NK-92 treated with Interleukin-12 subunit alpha and Interleukin-12 subunit beta, amount 100 ng/mL, for 24 hours (cell line): ENCODE measurements at regions not wholly inside any gene's neighbourhood (a gene's known extent, or its start where the extent isn't known, plus 50 kb on each side); places are given as distances from the start of the nearest gene placed in this dataset.
"Not testable (repeated sequence)": the region's sequence is repeated elsewhere in the genome, so short reads cannot be mapped to it uniquely, and the experiment has no call there.

Source experiments
- DNase-seq: peaks from one replicate; lab custom pipeline; 2025; lab: John Stamatoyannopoulos, UW

DNA sequence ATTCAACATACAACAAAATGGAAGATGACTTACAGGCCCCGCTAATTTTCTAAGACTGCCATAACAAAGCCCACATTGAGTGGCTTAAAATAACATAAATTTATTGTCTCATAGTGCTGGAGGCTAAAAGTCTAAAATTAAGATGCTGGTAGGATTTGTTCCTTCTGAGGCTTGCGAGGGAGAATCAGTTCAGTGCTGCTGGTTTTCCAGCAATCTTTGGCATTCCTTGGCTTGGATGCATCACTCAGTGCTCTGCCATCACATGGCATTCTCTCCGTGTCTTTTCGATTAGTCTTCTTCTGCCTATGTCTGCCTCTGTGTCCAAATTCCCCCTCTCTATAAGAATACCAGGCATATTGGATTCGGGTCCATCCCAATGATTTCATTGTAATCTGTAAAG, 959.3 kb upstream of the TMEFF2 start:
- no peak for DNase-seq

- no peak for DNase-seq
These were observed 958.8 kb upstream of the TMEFF2 start for GRCh38 chr2:193153576-193153975.

- DNase-seq, result not testable (repeated sequence)
These were observed 947.7 kb upstream of the TMEFF2 start for GRCh38 chr2:193142467-193142866.

DNA sequence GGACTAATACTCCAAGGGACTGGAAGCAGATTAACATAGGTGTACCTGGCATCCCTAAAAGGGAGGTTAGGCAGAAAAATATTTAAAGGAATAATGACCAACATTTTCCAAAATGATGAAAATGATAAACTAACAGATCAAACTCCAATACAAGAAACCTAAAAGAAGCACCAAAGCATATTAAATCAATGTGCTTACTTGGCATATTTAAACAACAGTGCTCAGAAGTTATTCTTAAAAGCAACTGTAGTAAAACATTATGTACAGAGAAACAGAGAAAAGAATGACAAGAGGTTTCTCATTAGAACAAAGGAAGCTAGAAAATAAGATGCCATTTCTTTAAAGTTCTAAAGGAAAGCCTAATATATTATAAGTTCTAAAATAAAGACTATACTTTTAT, 947.3 kb upstream of the TMEFF2 start:
- no peak for DNase-seq

- not testable (repeated sequence) for DNase-seq
These were observed 946.2 kb upstream of the TMEFF2 start for GRCh38 chr2:193140895-193141294.

DNA sequence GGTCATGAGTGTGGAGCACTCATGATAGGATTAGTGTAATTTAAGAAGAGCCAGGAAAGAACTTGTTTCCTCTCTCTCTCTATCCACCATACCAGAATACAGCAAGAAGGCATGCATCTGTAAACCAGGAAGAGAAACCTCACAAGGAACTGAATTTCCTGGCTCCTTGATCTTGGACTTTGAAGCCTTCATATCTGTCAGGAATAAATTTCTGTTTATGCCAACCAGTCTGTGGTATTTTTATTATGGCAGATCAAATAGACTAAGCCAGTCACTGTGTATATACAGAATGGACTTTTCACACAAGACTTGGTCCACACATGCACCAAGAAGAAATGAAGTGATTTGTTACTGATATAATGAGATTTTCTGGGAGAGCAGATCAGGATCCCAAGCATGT, 930.1 kb upstream of the TMEFF2 start:
- no peak for DNase-seq

DNA sequence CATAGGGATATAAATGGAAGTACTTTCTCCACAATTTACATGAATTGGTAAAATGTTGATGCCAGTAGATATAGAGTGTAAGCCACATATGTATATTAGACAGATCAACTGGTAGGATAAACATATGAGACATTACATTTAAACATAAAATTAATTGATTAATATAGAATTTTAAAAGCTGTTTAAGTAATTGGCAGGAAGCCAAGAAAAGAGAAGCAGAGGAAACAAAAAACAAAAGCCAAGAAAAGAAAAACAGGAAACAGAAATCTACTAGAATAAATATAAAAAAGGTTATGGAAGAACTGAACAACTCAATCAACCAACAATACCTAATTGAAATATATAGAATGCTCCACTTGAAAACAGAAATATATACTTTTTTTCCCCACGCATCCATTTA, 920.1 kb upstream of the TMEFF2 start:
- no peak for DNase-seq

GRCh38 chr2:193112986-193113385, 918.3 kb upstream of the TMEFF2 start:
- no peak for DNase-seq

DNA sequence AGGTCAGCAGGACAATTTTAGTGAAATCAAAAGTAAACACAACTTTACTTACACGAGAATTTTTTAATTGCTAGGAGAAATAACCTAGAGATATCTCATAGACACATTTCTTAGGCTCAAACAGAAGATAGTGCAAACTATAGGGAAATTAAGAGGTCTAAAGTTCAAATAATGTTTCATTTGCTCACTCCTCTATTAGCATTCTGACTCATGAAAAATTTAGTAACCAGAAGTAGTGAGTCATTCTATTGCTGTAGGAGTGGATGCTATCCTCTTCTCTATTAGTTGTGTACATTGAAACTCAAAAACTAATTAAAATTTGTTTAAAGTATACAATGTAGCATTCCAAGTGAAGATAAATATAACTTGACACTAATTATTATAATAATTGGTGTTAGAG, 908.3 kb upstream of the TMEFF2 start:
- DNase-seq, result no peak

DNA sequence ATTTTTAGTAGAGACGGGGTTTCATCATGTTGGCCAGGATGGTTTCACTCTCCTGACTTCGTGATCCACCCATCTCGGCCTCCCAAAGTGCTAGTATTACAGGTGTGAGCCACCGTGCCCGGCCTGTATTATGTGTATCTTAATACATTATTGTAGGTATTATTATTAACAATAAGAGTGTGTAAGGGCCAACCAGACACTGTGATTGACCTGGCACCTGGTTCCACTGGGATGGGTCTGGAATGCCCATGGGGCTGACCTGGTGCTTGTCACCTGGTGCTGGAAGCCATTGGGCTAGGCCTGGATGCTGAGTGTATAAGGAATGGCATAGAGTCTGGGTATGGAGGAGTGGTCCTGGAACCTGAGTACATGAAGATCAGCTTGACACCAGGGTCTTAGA, 906.9 kb upstream of the TMEFF2 start:
- DNase-seq, result no peak

- DNase-seq, result no peak
These were observed 893.3 kb upstream of the TMEFF2 start for GRCh38 chr2:193088026-193088425.

- DNase-seq, result no peak
These were observed 882.3 kb upstream of the TMEFF2 start for GRCh38 chr2:193076995-193077394.

DNA sequence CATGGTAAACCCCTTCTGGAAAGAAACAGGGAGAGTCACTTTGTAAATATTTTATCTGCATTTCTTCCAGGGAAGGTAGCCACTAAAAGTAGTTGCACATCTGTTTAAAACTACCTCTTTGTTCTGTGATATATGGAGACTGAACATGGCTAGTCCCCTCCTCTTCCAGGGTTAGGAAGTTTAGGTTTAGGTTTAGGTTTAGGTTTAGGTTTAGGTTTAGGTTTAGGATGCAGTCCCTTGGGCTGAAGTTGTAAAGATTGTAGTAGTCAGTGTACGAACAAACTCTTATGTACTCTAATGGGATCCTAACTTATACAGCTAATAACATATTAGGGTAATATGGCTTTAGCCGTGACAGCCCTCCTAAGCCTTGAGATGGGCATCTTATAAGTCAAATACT, 880.2 kb upstream of the TMEFF2 start:
- DNase-seq, result no peak

- no peak for DNase-seq
These were observed 877.9 kb upstream of the TMEFF2 start for GRCh38 chr2:193072647-193073046.

DNA sequence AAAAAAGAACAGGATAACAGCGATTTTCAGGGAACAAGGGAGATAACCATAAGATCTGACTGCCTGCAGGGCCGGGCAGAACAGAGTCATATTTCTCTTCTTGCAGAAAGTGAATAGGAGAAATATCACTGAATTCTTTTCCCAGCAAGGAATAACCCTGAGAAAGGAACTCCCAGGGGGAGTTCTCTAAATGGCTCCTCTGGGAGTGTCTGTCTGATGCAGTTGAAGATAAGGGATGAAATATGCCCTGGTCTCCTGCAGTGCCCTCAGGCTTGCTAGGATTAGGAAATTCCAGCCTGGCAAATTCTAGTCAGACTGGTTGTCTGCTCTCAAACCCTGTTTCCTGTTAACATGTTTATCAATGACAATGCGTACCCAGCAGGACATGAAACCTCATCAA, 830.8 kb upstream of the TMEFF2 start:
- not testable (repeated sequence) for DNase-seq

DNA sequence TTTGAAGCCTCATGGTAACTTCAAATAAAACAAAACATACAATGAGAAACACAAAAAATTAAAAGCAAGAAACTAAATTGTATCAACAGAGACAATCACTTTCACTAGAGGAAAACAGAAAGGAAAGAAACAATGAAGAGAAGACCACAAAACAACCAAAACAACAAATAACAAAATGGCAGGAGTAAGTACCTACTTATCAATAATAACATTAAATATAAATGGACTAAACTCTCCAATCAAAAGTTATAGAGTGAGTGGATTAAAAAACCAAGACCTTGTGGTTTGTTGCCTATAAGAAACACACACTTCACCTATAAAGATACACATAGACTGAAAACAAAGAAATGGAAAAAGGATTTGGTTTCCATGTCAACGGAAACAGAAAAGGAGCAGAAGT, 830.1 kb upstream of the TMEFF2 start:
- DNase-seq, result no peak

DNA sequence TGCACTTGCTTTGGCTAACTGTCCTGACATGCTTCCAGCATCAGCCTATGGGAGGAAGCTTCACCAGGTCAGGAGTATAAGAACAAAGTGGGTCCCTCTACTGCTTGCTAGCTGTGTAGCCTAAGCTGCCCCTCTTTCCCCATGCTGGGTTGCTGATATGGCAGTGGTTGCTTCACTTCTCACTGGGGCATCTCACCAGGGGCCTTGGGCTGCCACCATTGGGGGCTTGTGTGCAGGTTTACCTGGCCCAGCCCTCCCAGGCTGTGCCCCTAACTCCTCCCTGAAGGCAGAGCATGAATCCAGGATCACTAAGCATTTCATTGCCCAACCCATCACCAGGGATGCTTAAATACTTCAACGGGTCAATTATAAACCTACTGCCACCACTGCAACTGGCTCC, 817.1 kb upstream of the TMEFF2 start:
- DNase-seq, result no peak

- DNase-seq, result no peak
These were observed 798.3 kb upstream of the TMEFF2 start for GRCh38 chr2:192993059-192993458.

DNA sequence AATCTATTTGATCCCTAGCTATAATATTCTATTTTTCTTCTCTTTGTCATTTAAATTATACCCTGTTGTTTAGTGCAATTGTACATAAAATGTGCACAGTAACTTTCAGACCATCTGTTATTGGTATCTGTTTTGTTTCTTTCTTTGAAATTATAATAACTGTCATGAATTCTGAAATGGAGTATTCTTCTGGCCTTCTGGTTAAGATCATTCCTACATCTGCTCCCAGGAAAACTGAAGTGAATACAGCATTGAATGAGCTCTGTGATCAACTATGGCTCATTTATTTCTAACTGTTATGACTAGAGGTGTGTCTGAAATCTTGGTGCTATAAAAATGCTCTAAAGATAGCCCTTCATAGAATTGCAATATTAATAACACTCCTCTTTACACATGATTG, 788.4 kb upstream of the TMEFF2 start:
- no peak for DNase-seq

GRCh38 chr2:192978395-192978794, 783.7 kb upstream of the TMEFF2 start:
- DNase-seq, result no peak

- no peak for DNase-seq
These were observed 777.2 kb upstream of the TMEFF2 start for GRCh38 chr2:192971981-192972380.

- DNase-seq, result no peak
These were observed 774.3 kb upstream of the TMEFF2 start for GRCh38 chr2:192969055-192969454.

GRCh38 chr2:192960945-192961344, 766.2 kb upstream of the TMEFF2 start:
- no peak for DNase-seq

DNA sequence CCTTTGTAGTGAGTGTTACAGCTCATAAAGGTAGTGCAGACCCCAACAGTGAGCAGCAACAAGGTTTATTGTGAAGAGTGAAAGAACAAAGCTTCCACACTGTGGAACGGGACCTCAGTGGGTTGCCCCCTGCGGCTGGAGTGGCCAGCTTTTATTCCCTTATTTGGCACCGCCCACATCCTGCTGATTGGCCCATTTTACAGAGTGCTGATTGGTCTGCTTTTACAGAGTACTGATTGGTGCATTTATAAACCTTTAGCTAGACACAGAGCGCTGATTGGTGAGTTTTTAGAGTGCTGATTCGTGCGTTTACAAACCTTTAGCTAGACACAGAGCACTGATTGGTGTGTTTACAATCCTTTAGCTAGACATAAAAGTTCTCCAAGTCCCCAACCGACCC, 763.9 kb upstream of the TMEFF2 start:
- not testable (repeated sequence) for DNase-seq

DNA sequence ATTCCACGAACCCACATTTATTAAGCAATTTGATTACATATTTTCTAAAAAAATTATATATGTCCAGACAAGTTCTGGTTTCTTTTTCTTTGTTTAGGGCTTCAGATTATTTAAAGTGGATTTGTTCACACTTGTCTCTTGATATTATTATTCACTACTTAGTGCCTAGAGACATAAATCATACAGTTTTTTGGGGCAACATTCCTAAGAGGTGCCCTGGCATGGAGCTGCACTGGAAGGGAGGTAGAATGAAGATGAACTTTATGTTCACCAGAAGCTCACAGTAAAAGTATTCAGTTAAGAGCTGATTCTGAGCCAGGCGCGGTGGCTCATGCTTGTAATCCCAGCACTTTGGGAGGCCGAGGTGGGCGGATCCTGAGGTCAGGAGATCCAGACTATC, 762.7 kb upstream of the TMEFF2 start:
- DNase-seq, result no peak
